NCI-H345 treated with DMSO at 0.1 percent for 48 hours (cell line): ENCODE measurements at regions not wholly inside any gene's neighbourhood (a gene's known extent, or its start where the extent isn't known, plus 50 kb on each side); places are given as distances from the start of the nearest gene placed in this dataset.

Experiments
- DNase-seq: peaks from one replicate; lab custom pipeline; 2025; ENCODE audit not compliant: unreplicated experiment; lab: John Stamatoyannopoulos, UW

GRCh38 chr13:85544756-85545155 is 254.5 kb downstream of the SLITRK6 start:
- DNase-seq: no peak

- no peak for DNase-seq
Observed at GRCh38 chr13:85543144-85543543, 256.1 kb downstream of the SLITRK6 start.

- no peak for DNase-seq
Observed at GRCh38 chr13:85541476-85541875, 257.7 kb downstream of the SLITRK6 start.

- no peak for DNase-seq
Observed at GRCh38 chr13:85538957-85539356, 260.3 kb downstream of the SLITRK6 start.

GRCh38 chr13:85537601-85538000 is 261.6 kb downstream of the SLITRK6 start:
- DNase-seq: no peak

- DNase-seq: no peak
Observed at GRCh38 chr13:85536706-85537105, 262.5 kb downstream of the SLITRK6 start.

- DNase-seq: no peak
Observed at GRCh38 chr13:85535316-85536084, 263.7 kb downstream of the SLITRK6 start.

GRCh38 chr13:85533911-85534310 is 265.3 kb downstream of the SLITRK6 start:
- DNase-seq: no peak

GRCh38 chr13:85529218-85529594 is 270.0 kb downstream of the SLITRK6 start:
- DNase-seq: no peak

GRCh38 chr13:85528491-85529217 is 270.6 kb downstream of the SLITRK6 start:
- no peak for DNase-seq

GRCh38 chr13:85527316-85527715 is 271.9 kb downstream of the SLITRK6 start:
- DNase-seq: no peak

GRCh38 chr13:85525411-85525810 is 273.8 kb downstream of the SLITRK6 start:
- DNase-seq: no peak

GRCh38 chr13:85521657-85522056 is 277.6 kb downstream of the SLITRK6 start:
- DNase-seq: peak; percentile 91

- no peak for DNase-seq
Observed at GRCh38 chr13:85520445-85520844, 278.8 kb downstream of the SLITRK6 start.

GRCh38 chr13:85519363-85519762 is 279.9 kb downstream of the SLITRK6 start:
- DNase-seq: no peak

GRCh38 chr13:85512421-85512820 is 286.8 kb downstream of the SLITRK6 start:
- DNase-seq: no peak

GRCh38 chr13:85509512-85509911 is 289.7 kb downstream of the SLITRK6 start:
- DNase-seq: no peak

- no peak for DNase-seq
Observed at GRCh38 chr13:85508683-85509329, 290.4 kb downstream of the SLITRK6 start.

GRCh38 chr13:85503797-85504196 is 295.4 kb downstream of the SLITRK6 start:
- DNase-seq: no peak

GRCh38 chr13:85501616-85502015 is 297.6 kb downstream of the SLITRK6 start:
- DNase-seq: no peak

GRCh38 chr13:85500696-85501256 is 298.4 kb downstream of the SLITRK6 start:
- no peak for DNase-seq

- DNase-seq: no peak
Observed at GRCh38 chr13:85498774-85499173, 300.4 kb downstream of the SLITRK6 start.
